ENCODE measurements at regions not wholly inside any gene's neighbourhood (a gene's known extent, or its start where the extent isn't known, plus 50 kb on each side); places are given as distances from the start of the nearest gene placed in this dataset.

DNA sequence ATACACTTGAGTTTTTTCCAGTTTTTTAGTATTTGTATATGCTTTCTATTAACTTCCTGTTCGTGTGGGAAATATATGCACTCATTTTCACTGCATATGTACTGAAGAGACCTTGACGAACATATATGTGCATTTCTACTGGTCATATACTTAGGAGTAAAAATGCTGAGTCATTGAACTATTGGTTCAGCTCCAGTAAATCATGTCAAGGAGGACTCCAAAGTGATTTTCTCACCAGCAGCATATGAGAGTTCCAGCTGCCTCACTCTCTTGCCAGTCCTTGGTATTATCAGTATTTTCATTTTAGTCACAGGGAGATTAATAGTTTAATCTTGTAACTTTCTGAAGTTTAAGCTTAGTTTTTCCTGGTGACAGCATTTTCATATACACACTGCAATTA, 2750.2 kb downstream of the ARAP2 start:
- 90% methylated on average over 2 of the region's 2 CpGs; no CpG with 5 or more reads in 1 of the 2 experiments for WGBS, 2 experiments (ENCODE audit: extremely low coverage in 1 of 2, insufficient coverage in 1 of 2, insufficient read length in 1 of 2, insufficient replicate concordance in 2 of 2, low coverage in 1 of 2, low lambda C conversion rate in 2 of 2, missing lambda C conversion rate in 1 of 2)
- Histone ChIP-seq H3K36me3 (ENCODE audit: control insufficient read depth in 2 of 4, insufficient read depth in 4 of 4, low read length in 3 of 4) (no peaks in the 10 kb centered on the region), H2BK5ac (ENCODE audit: low read depth, low read length) (no peak overlapping the region), H3K79me1 (ENCODE audit: low read depth, low read length) (no peaks in the 10 kb centered on the region), H4K8ac (ENCODE audit: extremely low read depth, insufficient read depth, low read length) (no peak overlapping the region), H3K23me2 (ENCODE audit: low read depth, low read length) (no peaks in the 10 kb centered on the region), H3K79me2 (ENCODE audit: control insufficient read depth in 1 of 2, insufficient read depth in 2 of 2, low read length in 2 of 2) (no peaks in the 10 kb centered on the region), H2BK20ac (ENCODE audit: low read length) (no peak overlapping the region), H2BK15ac (ENCODE audit: low read length) (no peak overlapping the region), H3K23ac (ENCODE audit: insufficient read length) (no peak overlapping the region), H3K27ac (ENCODE audit: low read depth, low read length) (no peak overlapping the region), H3K14ac (ENCODE audit: insufficient read length) (no peak overlapping the region), H2BK120ac (replicated peaks; ENCODE audit: low read depth, low read length) (no peak overlapping the region), H4K91ac (replicated peaks; ENCODE audit: insufficient read length, low read length) (no peak overlapping the region), H3K9me3 (ENCODE audit: insufficient read depth in 2 of 2, low read depth in 1 of 2, low read length in 1 of 2) (peaks cover 0 to 4% of the 10 kb centered on the region in 2 experiments; a peak in 1 of 4 replicates), H2AK5ac (ENCODE audit: low read depth, low read length) (no peak overlapping the region), H4K20me1 (replicated peaks in 1 of 2; ENCODE audit: control insufficient read depth in 1 of 2, insufficient read depth in 2 of 2, low read length in 2 of 2) (no peaks in the 10 kb centered on the region), H3K4me1 (replicated peaks in 1 of 4; ENCODE audit: control insufficient read depth in 3 of 4, insufficient read depth in 4 of 4, low read length in 3 of 4) (no peaks in the 10 kb centered on the region), H3K27me3 (replicated peaks in 1 of 4; ENCODE audit: control insufficient read depth in 3 of 4, extremely low read depth in 1 of 4, insufficient read depth in 3 of 4, low read length in 3 of 4) (no peaks in the 10 kb centered on the region), H2BK12ac (ENCODE audit: low read depth, low read length) (no peak overlapping the region), H3K4me2 (ENCODE audit: insufficient read depth in 1 of 2, low read depth in 2 of 2, low read length in 2 of 2) (no peak overlapping the region), H3K4ac (replicated peaks; ENCODE audit: insufficient read length, low read depth, low read length) (no peak overlapping the region), H3K56ac (replicated peaks; ENCODE audit: insufficient read length, low read depth, low read length) (no peak overlapping the region), H3K9ac (replicated peaks in 1 of 4; ENCODE audit: extremely low read depth in 1 of 4, low read depth in 3 of 4, low read length in 3 of 4) (no peak overlapping the region), H2AFZ (ENCODE audit: low read length) (no peak overlapping the region), H4K5ac (ENCODE audit: insufficient read length, low read depth, low read length) (no peak overlapping the region), H3K18ac (ENCODE audit: extremely low read depth, low read length) (no peak overlapping the region), H3K4me3 (ENCODE audit: extremely low read depth in 1 of 4, insufficient read depth in 2 of 4, low read depth in 3 of 4, low read length in 4 of 4) (no peak overlapping the region)
- no peak for TF ChIP-seq TEAD4 (IDR thresholded peaks at IDR 0.05; ENCODE audit: low read depth, low read length)
- TF ChIP-seq MAFK (IDR thresholded peaks at IDR 0.05; ENCODE audit: low read depth, low read length) = peak; percentile 61; the same call in 1 of the 2 replicates
- peak; percentile 79 for TF ChIP-seq BACH1 (IDR thresholded peaks at IDR 0.05; ENCODE audit: low read length)
- no peak for TF ChIP-seq BCL11A (IDR thresholded peaks at IDR 0.05; ENCODE audit: low read depth in 2 of 2, low read length in 2 of 2)
- TF ChIP-seq, protein P1, sequence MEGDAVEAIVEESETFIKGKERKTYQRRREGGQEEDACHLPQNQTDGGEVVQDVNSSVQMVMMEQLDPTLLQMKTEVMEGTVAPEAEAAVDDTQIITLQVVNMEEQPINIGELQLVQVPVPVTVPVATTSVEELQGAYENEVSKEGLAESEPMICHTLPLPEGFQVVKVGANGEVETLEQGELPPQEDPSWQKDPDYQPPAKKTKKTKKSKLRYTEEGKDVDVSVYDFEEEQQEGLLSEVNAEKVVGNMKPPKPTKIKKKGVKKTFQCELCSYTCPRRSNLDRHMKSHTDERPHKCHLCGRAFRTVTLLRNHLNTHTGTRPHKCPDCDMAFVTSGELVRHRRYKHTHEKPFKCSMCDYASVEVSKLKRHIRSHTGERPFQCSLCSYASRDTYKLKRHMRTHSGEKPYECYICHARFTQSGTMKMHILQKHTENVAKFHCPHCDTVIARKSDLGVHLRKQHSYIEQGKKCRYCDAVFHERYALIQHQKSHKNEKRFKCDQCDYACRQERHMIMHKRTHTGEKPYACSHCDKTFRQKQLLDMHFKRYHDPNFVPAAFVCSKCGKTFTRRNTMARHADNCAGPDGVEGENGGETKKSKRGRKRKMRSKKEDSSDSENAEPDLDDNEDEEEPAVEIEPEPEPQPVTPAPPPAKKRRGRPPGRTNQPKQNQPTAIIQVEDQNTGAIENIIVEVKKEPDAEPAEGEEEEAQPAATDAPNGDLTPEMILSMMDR (IDR thresholded peaks at IDR 0.05; ENCODE audit: control extremely low read depth in 1 of 3, insufficient read depth in 1 of 3, low read depth in 1 of 3, low read length in 3 of 3) = no peak
- TF ChIP-seq RFX5 (IDR thresholded peaks at IDR 0.05; ENCODE audit: borderline replicate concordance, low read depth, low read length) = no peak
- no peak for DNase-seq (ENCODE audit: low read depth in 1 of 2, low spot score in 2 of 2)
- FAIRE-seq = no peak
- ChIA-PET POLR2A (ENCODE audit: partially characterized antibody) (no interaction called here), CTCF (ENCODE audit: partially characterized antibody) (no interaction called here)
